T47D (cell line): ENCODE measurements at regions not wholly inside any gene's neighbourhood (a gene's known extent, or its start where the extent isn't known, plus 50 kb on each side); places are given as distances from the start of the nearest gene placed in this dataset.

Experiments
- DNase-seq, 2 experiments: peaks; one replicate each; pipeline versions ENCODE4 v3.0.0 to v3.0.0-alpha.2; 2011 to 2012; ENCODE audit warnings: low read depth in 1 of 2, low spot score in 1 of 2
- JUND ChIP-seq: IDR thresholded peaks from 2 replicates; pipeline ENCODE4 v1.6.1; 2012; ENCODE audit warnings: low read depth
- in situ Hi-C: cut with HindIII; loops from 2 replicates; pipeline ENCODE4 v1.10.0; 2016; ENCODE audit warnings: low sequenced_read_pairs, low pct_unique_long_range_greater_than_20kb

- no peak for TF ChIP-seq JUND
- in situ Hi-C loops = no loop called here
- no peak for DNase-seq
Observed at GRCh38 chr9:103894184-103894583, 199.9 kb upstream of the SMC2 start.

- no peak for DNase-seq
- TF ChIP-seq JUND = no peak
- in situ Hi-C loops = no loop called here
Observed at GRCh38 chr9:103898550-103898949, 195.6 kb upstream of the SMC2 start.

- no peak for TF ChIP-seq JUND
- no peak for DNase-seq
- in situ Hi-C loops = no loop called here
Observed at GRCh38 chr9:103899866-103900265, 194.2 kb upstream of the SMC2 start.

- no peak for DNase-seq
Observed at GRCh38 chr9:103900466-103900865, 193.6 kb upstream of the SMC2 start.

GRCh38 chr9:103902263-103902662, 191.8 kb upstream of the SMC2 start:
- no peak for TF ChIP-seq JUND
- no peak for DNase-seq
- in situ Hi-C loops = no loop called here

More at GRCh38 chr9:103900466-103900865, 193.6 kb upstream of the SMC2 start:
- in situ Hi-C loops = no loop called here
- no peak for TF ChIP-seq JUND

- TF ChIP-seq JUND = no peak
- in situ Hi-C loops = no loop called here
- DNase-seq = no peak
Observed at GRCh38 chr9:103904242-103904641, 189.9 kb upstream of the SMC2 start.

GRCh38 chr9:103913899-103914298, 180.2 kb upstream of the SMC2 start:
- no peak for TF ChIP-seq JUND
- in situ Hi-C loops = no loop called here
- no peak for DNase-seq

GRCh38 chr9:103919605-103920209, 174.4 kb upstream of the SMC2 start:
- no peak for TF ChIP-seq JUND
- DNase-seq = no peak
- in situ Hi-C loops = no loop called here

- TF ChIP-seq JUND = no peak
- DNase-seq = peak in 1 of 2 experiments; percentile 50
- in situ Hi-C loops = no loop called here
Observed at GRCh38 chr9:103928442-103928841, 165.7 kb upstream of the SMC2 start.

- in situ Hi-C loops = no loop called here
- no peak for TF ChIP-seq JUND
- DNase-seq = peak in 1 of 2 experiments; percentile 36
Observed at GRCh38 chr9:103941104-103941503, 153.0 kb upstream of the SMC2 start.

- in situ Hi-C loops = no loop called here
- no peak for DNase-seq
- no peak for TF ChIP-seq JUND
Observed at GRCh38 chr9:103942200-103942599, 151.9 kb upstream of the SMC2 start.

- in situ Hi-C loops = no loop called here
- no peak for DNase-seq
- TF ChIP-seq JUND = no peak
Observed at GRCh38 chr9:103942651-103943050, 151.5 kb upstream of the SMC2 start.

- in situ Hi-C loops = no loop called here
- no peak for TF ChIP-seq JUND
- no peak for DNase-seq
Observed at GRCh38 chr9:103949096-103949495, 145.0 kb upstream of the SMC2 start.

GRCh38 chr9:103977163-103977562, 116.9 kb upstream of the SMC2 start:
- TF ChIP-seq JUND = no peak
- in situ Hi-C loops = no loop called here

More at GRCh38 chr9:103977163-103977562, 116.9 kb upstream of the SMC2 start:
- no peak for DNase-seq
